CD4-positive, alpha-beta memory T cell (primary cell): ENCODE measurements at regions not wholly inside any gene's neighbourhood (a gene's known extent, or its start where the extent isn't known, plus 50 kb on each side); places are given as distances from the start of the nearest gene placed in this dataset.
"Not testable (repeated sequence)": the region's sequence is repeated elsewhere in the genome, so short reads cannot be mapped to it uniquely, and the experiment has no call there.

ENCODE experiments used
- CTCF ChIA-PET: fragments of 350-600 bp; sonication (Branson Sonifier 250); formaldehyde crosslinking; loops from one replicate; lab custom pipeline; 2021; ENCODE audit warnings: inconsistent platforms; ENCODE audit not compliant: partially characterized antibody; lab: Charles Lee
- POLR2A ChIA-PET: fragments of 350-600 bp; sonication (Branson Sonifier 250); formaldehyde crosslinking; loops from one replicate; lab custom pipeline; 2021; ENCODE audit not compliant: partially characterized antibody; lab: Charles Lee
- DNase-seq, 5 donors: peaks; one replicate each; pipeline versions ENCODE4 v3.0.0 to v3.0.0-alpha.2; 2020 to 2022; ENCODE audit warnings: mixed read lengths in 1 of 5
- H3K27ac ChIP-seq: one replicate; pipeline ENCODE4 v1.7.0; 2013; ENCODE audit warnings: low read depth, low read length
- H3K27me3 ChIP-seq: 2 replicates; pipeline ENCODE4 v1.7.0; 2013; ENCODE audit warnings: mild to moderate bottlenecking, low read length, moderate library complexity; ENCODE audit not compliant: insufficient read depth
- H3K36me3 ChIP-seq: 2 replicates; pipeline ENCODE4 v1.7.0; 2013; ENCODE audit warnings: mild to moderate bottlenecking, low read length, moderate library complexity; ENCODE audit not compliant: insufficient read depth
- H3K4me1 ChIP-seq: 2 replicates; pipeline ENCODE4 v1.7.0; 2013; ENCODE audit warnings: mild to moderate bottlenecking, low read length, moderate library complexity; ENCODE audit not compliant: insufficient read depth
- H3K4me3 ChIP-seq, 2 donors: one replicate each; pipeline ENCODE4 v1.7.0; 2013; ENCODE audit warnings: low read length in 2 of 2, mild to moderate bottlenecking in 1 of 2
- H3K9me3 ChIP-seq, 2 donors: one replicate each; pipeline ENCODE4 v1.7.0; 2013; ENCODE audit warnings: low read length in 2 of 2, control low read depth in 1 of 2; ENCODE audit not compliant: control insufficient read depth in 1 of 2
- H3K27ac Mint-ChIP-seq, 7 donors: one replicate each; pipeline ENCODE4 v1.8.0; 2020 to 2021; ENCODE audit warnings: mixed read lengths in 7 of 7, mild to moderate bottlenecking in 6 of 7, inconsistent platforms in 3 of 7, moderate library complexity in 3 of 7
- H3K27me3 Mint-ChIP-seq, 2 donors: one replicate each; pipeline ENCODE4 v1.8.0; 2020 to 2021; ENCODE audit warnings: mixed read lengths in 2 of 2
- H3K36me3 Mint-ChIP-seq, 2 donors: one replicate each; pipeline ENCODE4 v1.8.0; 2020 to 2021; ENCODE audit warnings: mixed read lengths in 2 of 2, inconsistent platforms in 1 of 2, mild to moderate bottlenecking in 1 of 2
- H3K4me1 Mint-ChIP-seq, 4 donors: one replicate each; pipeline ENCODE4 v1.8.0; 2020 to 2021; ENCODE audit warnings: mixed read lengths in 4 of 4, mild to moderate bottlenecking in 1 of 4
- H3K4me3 Mint-ChIP-seq, 8 donors: one replicate each; pipeline ENCODE4 v1.8.0; 2020 to 2021; ENCODE audit warnings: mixed read lengths in 8 of 8, mild to moderate bottlenecking in 7 of 8, moderate library complexity in 6 of 8, inconsistent platforms in 3 of 8
- H3K9me3 Mint-ChIP-seq, 8 donors: one replicate each; pipeline ENCODE4 v1.8.0; 2020 to 2021; ENCODE audit warnings: mixed read lengths in 8 of 8, mild to moderate bottlenecking in 5 of 8, inconsistent platforms in 3 of 8, moderate library complexity in 1 of 8
- intact Hi-C: fragments of 100-400 bp; cut with micrococcal nuclease; formaldehyde crosslinking; loops from one replicate; pipeline ENCODE4 v1.15.1; 2023

DNA sequence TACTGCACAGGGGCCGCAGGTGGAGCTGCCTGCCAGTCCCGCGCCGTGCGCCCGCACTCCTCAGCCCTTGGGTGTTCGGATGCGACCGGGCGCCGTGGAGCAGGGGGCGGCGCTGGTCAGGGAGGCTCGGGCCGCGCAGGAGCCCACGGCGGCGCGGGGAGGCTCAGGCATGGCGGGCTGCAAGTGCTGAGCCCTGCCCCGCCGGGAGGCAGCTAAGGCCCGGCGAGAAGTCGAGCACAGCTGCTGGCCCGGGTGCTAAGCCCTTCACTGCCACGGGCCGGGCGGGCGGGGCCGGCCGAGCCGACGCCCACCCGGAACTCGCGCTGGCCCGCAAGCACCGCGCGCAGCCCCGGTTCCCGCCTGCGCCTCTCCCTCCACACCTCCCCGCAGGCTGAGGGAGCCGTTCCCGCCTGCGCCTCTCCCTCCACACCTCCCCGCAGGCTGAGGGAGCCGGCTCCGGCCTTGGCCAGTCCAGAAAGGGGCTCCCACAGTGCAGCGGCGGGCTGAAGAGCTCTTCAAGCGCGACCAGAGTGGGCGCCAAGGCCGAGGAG is 653.7 kb downstream of the NR2F2 start:
- peaks cover 0 to 21% (median 3%) of the 10 kb centered on the region in 8 donors for H3K9me3 Mint-ChIP-seq
- H3K27ac ChIP-seq, H3K9me3 ChIP-seq, CTCF ChIA-PET, H3K4me1 ChIP-seq, H3K27me3 Mint-ChIP-seq, H3K4me1 Mint-ChIP-seq, POLR2A ChIA-PET, intact Hi-C loops, H3K4me3 Mint-ChIP-seq, H3K36me3 Mint-ChIP-seq, H3K27ac Mint-ChIP-seq, H3K27me3 ChIP-seq, DNase-seq, H3K36me3 ChIP-seq, H3K4me3 ChIP-seq: not testable (repeated sequence)

DNA sequence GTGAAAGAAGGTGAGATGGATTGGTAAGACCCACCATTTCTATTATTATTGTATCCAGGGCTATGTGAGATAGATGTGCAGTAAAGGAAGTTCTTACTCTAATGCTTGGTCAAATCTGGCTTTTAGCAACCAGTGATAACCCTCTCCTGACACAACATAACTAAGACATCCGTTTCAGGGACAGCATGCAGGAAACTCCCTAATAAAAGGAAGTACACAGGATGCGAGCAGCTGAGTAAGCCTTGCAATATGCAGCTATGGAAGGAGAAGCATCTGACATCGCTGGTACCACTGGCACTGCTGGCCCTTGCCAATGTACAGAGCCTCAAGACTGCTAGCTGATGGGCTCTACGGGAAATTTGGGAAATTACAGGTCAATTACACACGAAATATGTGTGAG is 662.3 kb downstream of the NR2F2 start:
- H3K4me3 ChIP-seq = no peak overlapping the region
- Mint-ChIP-seq H3K27me3 (no peaks in the 10 kb centered on the region), H3K4me1 (no peaks in the 10 kb centered on the region), H3K9me3 (peaks cover 0 to 27% (median 17%) of the 10 kb centered on the region in 8 donors), H3K4me3 (no peak overlapping the region), H3K36me3 (no peaks in the 10 kb centered on the region), H3K27ac (no peak overlapping the region)
- intact Hi-C loops = no loop called here
- no peak for DNase-seq
- no peaks in the 10 kb centered on the region for H3K9me3 ChIP-seq
- no peaks in the 10 kb centered on the region for H3K4me1 ChIP-seq
- no peaks in the 10 kb centered on the region for H3K36me3 ChIP-seq
- H3K27me3 ChIP-seq = no peaks in the 10 kb centered on the region
- ChIA-PET POLR2A (no interaction called here), CTCF (no interaction called here)
- H3K27ac ChIP-seq = no peak overlapping the region

DNA sequence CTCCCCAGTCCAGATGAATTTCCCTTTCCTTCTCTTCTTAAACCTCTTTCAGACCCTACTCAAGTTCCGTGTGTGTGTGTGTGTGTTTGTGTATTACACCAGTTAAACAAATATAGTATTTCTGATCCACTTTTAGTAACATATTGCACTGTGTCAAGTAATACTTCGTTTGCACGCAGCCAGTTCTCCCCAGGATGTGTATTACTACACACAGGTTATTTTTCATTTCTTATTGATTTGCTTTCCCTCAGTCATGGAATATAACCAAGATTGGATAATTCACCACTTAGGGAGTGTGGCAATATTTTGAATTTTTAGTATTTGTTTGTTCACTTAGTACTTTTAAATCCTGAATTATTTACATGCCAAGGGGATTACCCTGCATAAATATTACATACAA is 667.0 kb downstream of the NR2F2 start:
- no peaks in the 10 kb centered on the region for H3K4me1 Mint-ChIP-seq
- peaks cover 0 to 8% (median 6%) of the 10 kb centered on the region in 8 donors for H3K9me3 Mint-ChIP-seq
- Histone ChIP-seq H3K27me3 (no peaks in the 10 kb centered on the region), H3K4me3 (no peak overlapping the region), H3K4me1 (no peaks in the 10 kb centered on the region), H3K9me3 (no peaks in the 10 kb centered on the region), H3K27ac (no peak overlapping the region), H3K36me3 (no peaks in the 10 kb centered on the region)
- POLR2A ChIA-PET = no interaction called here
- intact Hi-C loops = no loop called here
- CTCF ChIA-PET = no interaction called here
- H3K4me3 Mint-ChIP-seq = no peak overlapping the region
- no peaks in the 10 kb centered on the region for H3K27me3 Mint-ChIP-seq
- no peaks in the 10 kb centered on the region for H3K36me3 Mint-ChIP-seq
- DNase-seq = no peak
- no peak overlapping the region for H3K27ac Mint-ChIP-seq

DNA sequence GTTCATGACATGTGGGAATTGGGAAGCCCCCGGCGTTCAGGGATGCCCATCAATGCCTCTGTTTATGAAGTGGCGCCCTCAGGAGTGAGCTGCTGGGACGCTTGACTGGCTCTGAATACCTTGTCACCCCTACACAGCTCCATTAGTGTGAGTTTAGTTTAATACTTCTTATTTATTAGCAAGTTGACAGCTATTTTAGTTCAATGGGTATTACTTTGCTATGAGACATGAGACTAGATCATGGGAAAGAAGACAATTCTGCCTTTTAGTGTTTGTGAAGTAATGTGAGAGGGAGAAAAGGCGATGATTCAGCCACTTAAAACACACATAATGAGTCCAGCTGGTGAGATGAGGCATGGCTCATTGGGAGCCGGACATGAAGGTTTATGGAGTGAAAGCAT is 678.5 kb downstream of the NR2F2 start:
- H3K4me3 Mint-ChIP-seq = no peak overlapping the region
- no peak overlapping the region for H3K27ac Mint-ChIP-seq
- Histone ChIP-seq H3K4me3 (no peak overlapping the region), H3K36me3 (no peaks in the 10 kb centered on the region), H3K27ac (no peak overlapping the region), H3K27me3 (no peaks in the 10 kb centered on the region), H3K9me3 (peaks cover 0 to 3% of the 10 kb centered on the region in 2 donors), H3K4me1 (no peaks in the 10 kb centered on the region)
- ChIA-PET CTCF (no interaction called here), POLR2A (no interaction called here)
- H3K4me1 Mint-ChIP-seq = no peaks in the 10 kb centered on the region
- no peak for DNase-seq
- H3K9me3 Mint-ChIP-seq = peaks cover 0 to 14% (median 4%) of the 10 kb centered on the region in 8 donors
- intact Hi-C loops = no loop called here
- no peaks in the 10 kb centered on the region for H3K36me3 Mint-ChIP-seq
- H3K27me3 Mint-ChIP-seq = no peaks in the 10 kb centered on the region

DNA sequence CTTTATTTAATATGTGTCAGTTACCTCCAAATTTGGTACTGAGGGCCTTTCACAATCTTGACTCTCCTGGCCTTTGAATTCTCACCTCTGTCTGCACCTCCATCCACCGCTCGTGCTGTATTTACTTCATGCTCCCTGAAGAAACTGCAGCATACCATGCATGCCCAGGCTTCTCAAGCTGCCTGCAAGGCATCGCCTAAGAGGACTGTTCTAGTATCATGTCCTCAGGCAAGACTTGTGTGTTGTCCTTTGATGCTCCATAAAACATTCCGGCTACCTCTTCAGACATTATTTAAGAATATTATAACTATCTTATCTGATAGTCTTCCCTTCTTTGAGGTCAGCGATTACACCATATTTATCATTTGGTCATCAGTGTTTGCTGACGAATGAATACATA is 682.5 kb downstream of the NR2F2 start:
- Mint-ChIP-seq H3K36me3 (no peaks in the 10 kb centered on the region), H3K27ac (no peak overlapping the region), H3K4me3 (no peak overlapping the region), H3K4me1 (no peaks in the 10 kb centered on the region), H3K27me3 (no peaks in the 10 kb centered on the region), H3K9me3 (peaks cover 0 to 13% (median 6%) of the 10 kb centered on the region in 8 donors)
- H3K36me3 ChIP-seq = no peaks in the 10 kb centered on the region
- POLR2A ChIA-PET = no interaction called here
- no peak overlapping the region for H3K27ac ChIP-seq
- H3K4me1 ChIP-seq = no peaks in the 10 kb centered on the region
- H3K27me3 ChIP-seq = no peaks in the 10 kb centered on the region
- intact Hi-C loops = no loop called here
- no peak for DNase-seq
- H3K4me3 ChIP-seq = no peak overlapping the region
- peaks cover 0 to 3% of the 10 kb centered on the region in 2 donors for H3K9me3 ChIP-seq
- CTCF ChIA-PET = no interaction called here

DNA sequence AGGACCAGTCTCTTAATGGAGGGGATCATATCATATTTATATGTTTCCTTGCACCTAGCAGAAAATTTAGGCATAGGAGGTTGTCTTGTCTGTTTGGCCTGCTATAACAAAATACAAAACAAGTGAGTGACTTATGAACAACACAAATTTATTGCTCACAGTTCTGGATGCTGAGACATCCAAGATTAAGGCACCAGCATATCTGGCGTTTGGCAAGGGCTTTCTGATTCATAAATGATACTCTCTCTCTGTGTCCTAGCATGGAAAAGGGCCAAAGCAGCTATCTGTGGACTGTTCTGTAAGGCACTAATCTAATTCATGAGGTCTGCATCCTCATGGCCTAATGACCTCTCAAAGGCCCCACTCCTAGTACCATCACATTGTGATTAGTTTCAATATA is 683.0 kb downstream of the NR2F2 start:
- Histone ChIP-seq H3K36me3 (no peaks in the 10 kb centered on the region), H3K9me3 (peaks cover 0 to 3% of the 10 kb centered on the region in 2 donors), H3K4me3 (no peak overlapping the region), H3K27me3 (no peaks in the 10 kb centered on the region), H3K27ac (no peak overlapping the region), H3K4me1 (no peaks in the 10 kb centered on the region)
- H3K36me3 Mint-ChIP-seq = no peaks in the 10 kb centered on the region
- DNase-seq = no peak
- intact Hi-C loops = no loop called here
- ChIA-PET CTCF (no interaction called here), POLR2A (no interaction called here)
- H3K27me3 Mint-ChIP-seq = no peaks in the 10 kb centered on the region
- H3K9me3 Mint-ChIP-seq = peaks cover 0 to 13% (median 4%) of the 10 kb centered on the region in 8 donors
- H3K27ac Mint-ChIP-seq = no peak overlapping the region
- no peaks in the 10 kb centered on the region for H3K4me1 Mint-ChIP-seq
- no peak overlapping the region for H3K4me3 Mint-ChIP-seq

DNA sequence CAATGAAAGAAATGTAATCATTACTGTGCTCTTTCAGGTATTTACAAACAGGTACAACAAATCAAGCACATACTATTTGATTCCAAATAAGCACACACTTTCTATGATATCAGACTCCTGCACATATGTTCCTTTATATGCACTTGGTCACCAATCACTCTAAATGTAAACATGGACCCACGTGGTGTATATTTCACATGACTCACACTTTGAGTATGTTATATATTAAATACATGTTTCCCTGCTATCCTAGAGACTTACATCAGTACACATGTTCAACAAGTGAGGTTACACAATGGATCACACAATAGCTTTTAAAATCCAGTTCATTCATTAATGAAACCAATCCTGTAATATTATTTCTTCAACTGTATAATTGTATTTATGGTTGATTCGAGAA is 683.5 kb downstream of the NR2F2 start:
- Histone ChIP-seq H3K9me3 (peaks cover 0 to 3% of the 10 kb centered on the region in 2 donors), H3K4me3 (no peak overlapping the region), H3K4me1 (no peaks in the 10 kb centered on the region), H3K27me3 (no peaks in the 10 kb centered on the region), H3K36me3 (no peaks in the 10 kb centered on the region), H3K27ac (no peak overlapping the region)
- no peaks in the 10 kb centered on the region for H3K4me1 Mint-ChIP-seq
- no peak overlapping the region for H3K4me3 Mint-ChIP-seq
- no peaks in the 10 kb centered on the region for H3K36me3 Mint-ChIP-seq
- ChIA-PET POLR2A (no interaction called here), CTCF (no interaction called here)
- H3K27me3 Mint-ChIP-seq = no peaks in the 10 kb centered on the region
- H3K9me3 Mint-ChIP-seq = peaks cover 0 to 13% (median 4%) of the 10 kb centered on the region in 8 donors
- no peak for DNase-seq
- no peak overlapping the region for H3K27ac Mint-ChIP-seq
- intact Hi-C loops = no loop called here

DNA sequence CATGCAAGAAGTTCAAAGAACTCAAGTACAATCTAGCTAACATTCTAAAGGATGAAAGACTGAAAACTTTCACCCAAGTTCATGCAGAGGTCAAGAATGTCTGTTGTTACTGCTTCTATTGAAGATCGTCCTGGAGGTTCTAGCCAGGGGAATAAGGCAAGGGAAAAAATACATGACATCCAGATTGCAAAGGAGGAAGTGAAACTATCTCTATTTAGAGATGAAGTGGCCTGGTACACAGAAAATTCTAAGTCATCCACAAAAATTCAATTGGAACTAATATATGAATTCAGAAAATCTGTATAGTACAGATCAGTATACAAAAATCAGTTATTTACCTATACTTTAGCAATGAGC is 693.0 kb downstream of the NR2F2 start:
- Histone ChIP-seq H3K27ac (no peak overlapping the region), H3K36me3 (no peaks in the 10 kb centered on the region), H3K27me3 (no peaks in the 10 kb centered on the region), H3K9me3 (no peaks in the 10 kb centered on the region), H3K4me1 (no peaks in the 10 kb centered on the region), H3K4me3 (no peak overlapping the region)
- Mint-ChIP-seq H3K36me3 (no peaks in the 10 kb centered on the region), H3K27me3 (no peaks in the 10 kb centered on the region), H3K4me3 (no peak overlapping the region), H3K4me1 (no peaks in the 10 kb centered on the region), H3K9me3 (peaks cover 0 to 18% (median 1%) of the 10 kb centered on the region in 8 donors), H3K27ac (no peak overlapping the region)
- intact Hi-C loops = no loop called here
- ChIA-PET CTCF (no interaction called here), POLR2A (no interaction called here)
- DNase-seq = no peak
